D341Med (cell line): ENCODE measurements at regions not wholly inside any gene's neighbourhood (a gene's known extent, or its start where the extent isn't known, plus 50 kb on each side); places are given as distances from the start of the nearest gene placed in this dataset.
"Not testable (repeated sequence)": the region's sequence is repeated elsewhere in the genome, so short reads cannot be mapped to it uniquely, and the experiment has no call there.

Source experiments
- DNase-seq: peaks from one replicate; pipeline ENCODE4 v3.0.0; 2012; ENCODE audit warnings: low spot score

- no peak for DNase-seq
Observed at GRCh38 chr22:47923011-47923427, 1160.6 kb downstream of the TBC1D22A start.

- no peak for DNase-seq
Observed at GRCh38 chr22:47921906-47922305, 1159.5 kb downstream of the TBC1D22A start.

DNA sequence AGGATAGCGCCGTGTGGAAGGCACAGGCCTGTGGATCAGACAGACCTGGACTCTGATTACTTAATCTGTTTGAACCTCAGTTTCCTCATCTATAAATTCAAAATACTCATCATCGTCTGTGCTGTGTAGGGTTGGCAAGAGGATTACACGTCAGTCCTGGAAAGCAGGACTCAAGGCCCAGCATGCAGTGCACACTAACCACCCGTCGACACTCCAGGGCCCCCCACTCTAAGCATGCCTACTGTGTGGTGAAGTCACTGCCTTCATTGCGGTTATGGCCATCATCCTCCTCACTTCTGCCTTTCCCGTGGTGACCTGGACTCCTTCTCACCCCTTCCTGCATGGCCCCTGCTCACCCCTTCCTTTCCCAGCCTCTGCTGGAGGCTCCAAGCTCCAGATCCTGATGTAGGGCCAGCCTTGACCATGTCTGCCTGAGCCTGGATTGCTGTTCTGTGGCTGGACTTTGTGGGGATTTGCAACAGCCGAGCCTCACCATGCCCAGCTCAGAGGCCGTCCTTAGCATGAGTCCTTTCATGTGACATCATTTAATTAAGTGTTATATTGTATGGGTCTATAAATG is 1158.0 kb downstream of the TBC1D22A start:
- DNase-seq = no peak

DNA sequence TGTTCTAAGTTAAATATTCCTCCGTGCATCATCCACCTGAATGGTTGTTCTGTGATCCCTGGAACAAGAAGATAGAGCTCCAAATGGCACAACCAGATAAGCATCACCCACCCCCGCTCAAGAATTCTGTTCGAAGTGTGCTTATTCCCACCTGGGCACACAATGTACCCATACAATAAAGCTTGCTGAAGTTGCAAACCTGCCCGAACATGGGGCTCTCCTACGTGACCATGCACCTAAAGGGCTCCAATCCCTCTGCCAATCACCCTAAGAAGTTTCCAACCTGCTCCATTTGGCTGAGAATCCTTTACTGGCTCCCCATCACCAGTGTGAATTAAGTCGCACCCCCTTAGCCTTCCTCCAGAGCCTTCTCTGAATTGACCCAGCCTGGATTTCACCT is 1157.4 kb downstream of the TBC1D22A start:
- no peak for DNase-seq

GRCh38 chr22:47919001-47919441 is 1156.6 kb downstream of the TBC1D22A start:
- DNase-seq = no peak

DNA sequence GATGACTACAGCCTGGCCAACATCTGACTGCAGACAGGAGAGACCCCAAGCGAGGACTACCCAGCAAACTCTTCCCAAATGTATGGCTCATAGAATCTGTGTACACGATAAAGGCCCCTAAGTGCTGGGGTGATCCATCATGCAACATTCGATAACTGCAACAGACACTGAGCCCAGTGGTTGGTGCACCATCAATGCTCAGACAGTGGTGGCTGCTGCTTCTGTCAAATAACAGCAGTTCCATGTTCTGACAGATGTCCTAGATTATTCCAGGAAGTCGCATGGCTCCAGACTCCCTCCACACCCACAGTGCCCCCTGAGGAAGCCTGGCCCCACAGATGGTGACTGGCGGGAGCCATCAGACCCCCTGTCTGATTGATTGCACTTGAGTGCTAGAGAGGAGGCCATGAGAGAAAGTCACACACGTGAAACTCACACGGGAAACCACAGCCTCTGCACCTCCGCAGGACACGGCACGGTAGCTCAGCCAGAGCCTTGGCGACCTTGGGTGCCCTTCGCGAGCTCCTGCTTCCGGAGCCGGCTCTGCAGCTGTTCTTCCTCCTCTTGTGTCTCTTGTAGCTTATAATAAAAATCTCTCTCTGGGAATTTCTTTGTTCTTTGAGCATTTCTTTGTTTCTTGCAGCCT is 1155.9 kb downstream of the TBC1D22A start:
- no peak for DNase-seq

GRCh38 chr22:47914481-47915097 is 1152.1 kb downstream of the TBC1D22A start:
- no peak for DNase-seq

DNA sequence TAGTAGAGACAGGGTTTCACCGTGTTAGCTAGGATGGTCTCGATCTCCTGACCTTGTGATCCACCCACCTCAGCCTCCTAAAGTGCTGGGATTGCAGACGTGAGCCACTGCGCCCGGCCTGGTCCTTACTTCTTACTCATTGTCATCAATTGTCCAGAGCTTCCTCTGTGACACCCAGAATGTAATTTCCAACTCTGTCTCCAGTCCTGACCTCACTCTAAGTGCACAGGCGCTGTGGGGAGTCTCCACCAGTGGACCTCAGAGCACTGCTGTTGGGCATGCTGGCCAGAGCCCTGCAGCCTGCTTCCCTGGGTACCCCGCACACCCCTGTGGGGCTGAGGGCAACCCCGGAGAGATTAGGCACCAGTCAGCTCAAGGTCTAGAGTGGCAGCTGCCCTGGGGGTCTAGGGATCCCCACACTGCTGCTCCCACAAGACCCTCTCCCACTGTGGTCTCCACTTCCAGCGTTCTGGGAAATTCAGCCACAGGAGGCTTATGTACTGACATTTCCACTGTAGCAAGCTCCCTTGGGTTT is 1140.3 kb downstream of the TBC1D22A start:
- DNase-seq = no peak

- DNase-seq = no peak
Observed at GRCh38 chr22:47901911-47902310, 1139.5 kb downstream of the TBC1D22A start.

- DNase-seq = no peak
Observed at GRCh38 chr22:47899894-47900293, 1137.4 kb downstream of the TBC1D22A start.

DNA sequence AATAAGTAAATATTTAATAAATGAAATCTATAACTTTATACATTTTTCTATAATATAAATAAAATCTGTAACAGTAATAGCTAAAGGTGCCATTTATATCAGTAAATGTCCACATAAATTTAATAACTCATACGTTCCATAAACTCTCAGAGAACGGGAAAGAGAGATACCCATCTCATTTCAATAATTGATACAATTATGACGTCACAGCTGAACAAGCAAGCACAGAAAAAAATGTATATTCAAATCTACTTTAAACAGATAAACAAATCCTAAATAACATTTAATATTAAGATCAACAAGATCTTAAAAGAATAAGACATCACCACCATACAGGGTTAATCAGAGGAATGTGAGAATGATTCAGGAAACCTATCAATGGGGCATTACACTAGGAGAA is 1136.5 kb downstream of the TBC1D22A start:
- DNase-seq = no peak

- no peak for DNase-seq
Observed at GRCh38 chr22:47891609-47892008, 1129.2 kb downstream of the TBC1D22A start.

DNA sequence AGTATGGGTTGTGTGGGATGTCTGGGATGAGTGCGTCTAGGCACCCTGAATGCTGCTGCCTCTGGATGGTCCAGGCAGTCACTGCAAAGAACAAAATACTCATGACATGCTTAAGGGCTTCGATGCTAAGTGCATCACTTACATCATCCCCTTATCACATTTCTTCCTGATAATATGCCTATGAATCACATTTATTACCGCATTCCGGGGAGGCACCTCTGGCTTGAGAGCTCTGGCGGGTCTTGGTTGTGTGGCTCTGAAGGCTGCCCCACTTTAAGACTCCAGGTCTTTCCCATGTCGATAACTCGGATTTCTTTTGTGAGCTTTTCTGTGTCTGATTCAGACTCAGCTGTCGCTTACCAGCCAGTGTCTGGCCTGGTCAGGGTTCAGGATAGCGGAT is 1126.4 kb downstream of the TBC1D22A start:
- no peak for DNase-seq

DNA sequence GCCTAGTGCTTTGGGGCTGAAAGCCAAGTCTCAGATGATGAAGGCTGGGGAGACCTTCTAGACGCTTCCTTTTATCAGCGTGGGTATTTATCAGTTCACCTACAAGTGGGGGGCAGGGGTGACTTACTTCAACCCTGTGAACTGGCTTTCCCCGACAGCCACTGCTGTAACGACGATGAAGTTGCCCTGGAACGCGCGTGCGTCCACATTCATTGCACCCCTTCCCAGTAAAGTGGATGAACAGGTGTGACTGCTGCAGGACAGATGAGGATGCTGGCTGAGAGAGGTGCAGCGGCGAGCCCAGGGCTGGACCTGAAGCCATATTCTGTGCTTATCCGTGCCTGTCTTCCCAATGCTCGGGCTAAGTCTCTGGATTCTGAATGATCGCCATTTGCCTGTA is 1122.3 kb downstream of the TBC1D22A start:
- DNase-seq = no peak

GRCh38 chr22:47884200-47884599 is 1121.8 kb downstream of the TBC1D22A start:
- no peak for DNase-seq

GRCh38 chr22:47883757-47884156 is 1121.3 kb downstream of the TBC1D22A start:
- no peak for DNase-seq

DNA sequence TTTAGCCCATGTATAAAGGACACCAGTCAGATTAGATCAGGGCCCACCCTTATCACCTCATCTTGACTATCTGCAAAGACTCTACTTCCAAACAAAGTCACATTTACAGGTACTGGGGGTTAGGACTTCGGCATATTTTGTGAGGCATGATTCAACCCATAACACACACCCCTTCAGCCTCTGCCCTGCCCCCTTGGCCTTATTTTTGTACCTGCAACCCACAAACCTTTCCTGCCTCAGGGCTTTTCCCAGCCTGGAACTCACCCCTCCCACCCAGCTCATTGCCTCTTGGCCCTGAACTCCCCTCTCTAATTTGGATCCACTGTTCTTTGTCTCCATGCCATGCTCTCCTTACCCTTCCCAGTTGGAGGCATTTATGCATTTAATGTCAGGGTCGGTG is 1116.9 kb downstream of the TBC1D22A start:
- no peak for DNase-seq

GRCh38 chr22:47878460-47878859 is 1116.0 kb downstream of the TBC1D22A start:
- DNase-seq = no peak

GRCh38 chr22:47872761-47873535 is 1110.5 kb downstream of the TBC1D22A start:
- no peak for DNase-seq

DNA sequence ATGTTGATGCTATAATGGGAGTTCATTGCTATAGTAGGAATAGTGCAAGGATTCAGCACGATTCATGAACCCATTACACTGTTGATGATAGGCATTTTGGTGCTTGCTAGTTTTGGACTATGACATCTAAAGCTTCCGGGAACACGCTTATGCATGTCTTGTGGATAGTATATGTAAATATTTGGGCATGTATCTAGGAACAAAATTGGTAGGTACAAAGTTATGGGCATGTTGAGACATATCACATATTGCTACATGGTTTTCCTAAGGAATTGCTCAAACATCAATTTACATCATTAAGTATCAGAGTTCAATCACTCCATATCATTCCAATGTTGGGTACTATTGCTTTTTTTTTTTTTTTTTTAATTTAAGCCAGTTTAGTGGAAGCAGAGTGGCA is 1103.2 kb downstream of the TBC1D22A start:
- DNase-seq = no peak

- DNase-seq = no peak
Observed at GRCh38 chr22:47862394-47862793, 1099.9 kb downstream of the TBC1D22A start.

DNA sequence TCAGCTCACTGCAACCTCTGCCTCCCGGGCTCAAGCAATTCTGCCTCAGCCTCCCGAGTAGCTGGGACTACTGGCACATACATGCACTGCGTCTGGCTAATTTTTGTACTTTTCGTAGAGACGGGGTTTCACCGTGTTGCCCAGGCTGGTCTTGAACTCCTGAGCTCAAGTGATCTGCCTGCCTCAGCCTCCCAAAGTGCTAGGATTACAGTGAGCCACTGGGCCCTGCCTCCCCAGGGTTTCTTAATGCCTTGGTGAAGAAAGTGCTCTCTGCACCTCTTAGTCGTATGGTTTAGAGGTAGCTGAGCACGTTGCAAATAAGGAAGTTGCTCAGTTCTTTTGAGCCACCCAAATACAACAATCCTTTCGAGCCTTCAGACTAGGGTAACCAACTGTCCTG is 1098.5 kb downstream of the TBC1D22A start:
- not testable (repeated sequence) for DNase-seq
